Kidney (tissue), 13 donors: ENCODE measurements at regions not wholly inside any gene's neighbourhood (a gene's known extent, or its start where the extent isn't known, plus 50 kb on each side); places are given as distances from the start of the nearest gene placed in this dataset.

Experiments
- DNase-seq, 5 donors: peaks; one replicate each; pipeline ENCODE4 v3.0.0-alpha.2; 2013 to 2020
- FAIRE-seq: peaks from 2 replicates; lab custom pipeline; 2012; peaks lifted over from hg19 to GRCh38; lab: Jason Lieb, UNC
- H3K27ac ChIP-seq, 2 donors: one replicate each; pipeline ENCODE4 v1.7.0; 2013; ENCODE audit warnings: low read depth in 2 of 2, low read length in 2 of 2, inconsistent platforms in 1 of 2
- H3K27me3 ChIP-seq: one replicate; pipeline ENCODE4 v1.7.1; 2013; ENCODE audit warnings: low read length, inconsistent platforms; ENCODE audit not compliant: control insufficient read depth, insufficient read depth
- H3K36me3 ChIP-seq, 3 donors: one replicate each; pipeline versions ENCODE4 v1.7.0 to v1.7.1; 2013; ENCODE audit warnings: low read length in 3 of 3, control low read depth in 1 of 3, inconsistent platforms in 1 of 3; ENCODE audit not compliant: insufficient read depth in 3 of 3, control insufficient read depth in 2 of 3
- H3K4me1 ChIP-seq, 3 donors: one replicate each; pipeline versions ENCODE4 v1.7.0 to v1.7.1; 2013; ENCODE audit warnings: low read length in 3 of 3, inconsistent platforms in 1 of 3, low read depth in 1 of 3; ENCODE audit not compliant: control insufficient read depth in 2 of 3, insufficient read depth in 2 of 3
- H3K4me3 ChIP-seq, 3 donors: one replicate each; pipeline versions ENCODE4 v1.7.0 to v1.8.1; 2013; ENCODE audit warnings: low read length in 3 of 3, control low read depth in 1 of 3, inconsistent platforms in 1 of 3
- H3K9ac ChIP-seq, 3 donors: one replicate each; pipeline versions ENCODE4 v1.7.0 to v1.7.1; 2013; ENCODE audit warnings: low read length in 3 of 3, control low read depth in 1 of 3, inconsistent platforms in 1 of 3
- H3K9me3 ChIP-seq, 3 donors: one replicate each; pipeline versions ENCODE4 v1.7.0 to v1.7.1; 2013; ENCODE audit warnings: low read length in 3 of 3, control low read depth in 1 of 3, inconsistent platforms in 1 of 3; ENCODE audit not compliant: control insufficient read depth in 2 of 3, insufficient read depth in 1 of 3
- intact Hi-C: fragments of 100-400 bp; cut with DNase I; formaldehyde crosslinking; loops from one replicate; pipeline ENCODE4 v1.11.1; 2022
- TF ChIP-seq, protein P1 (sequence below): IDR thresholded peaks from 3 replicates; pipeline ENCODE4 v1.5.1; 2012; ENCODE audit warnings: mild to moderate bottlenecking, moderate library complexity, borderline replicate concordance; ENCODE audit not compliant: insufficient read depth; ENCODE audit errors: extremely low read depth
- donor health status: control.
- donor health status: control.
- donor health status: control.
- donor health status: control.
- donor health status: control.
- donor health status: DM: yes; HTN: yes; CAD: no.
- donor health status: Normal renal cell carcinoma (clear cell type).

GRCh38 chr9:26243726-26244125 lies 565.5 kb upstream of the TUSC1 start:
- Histone ChIP-seq H3K9ac (no peak overlapping the region), H3K4me1 (peaks cover 0 to 4% (median 0%) of the 10 kb centered on the region in 3 donors), H3K27me3 (no peaks in the 10 kb centered on the region), H3K9me3 (no peaks in the 10 kb centered on the region), H3K4me3 (no peak overlapping the region), H3K27ac (no peak overlapping the region), H3K36me3 (no peaks in the 10 kb centered on the region)
- TF ChIP-seq, protein P1, sequence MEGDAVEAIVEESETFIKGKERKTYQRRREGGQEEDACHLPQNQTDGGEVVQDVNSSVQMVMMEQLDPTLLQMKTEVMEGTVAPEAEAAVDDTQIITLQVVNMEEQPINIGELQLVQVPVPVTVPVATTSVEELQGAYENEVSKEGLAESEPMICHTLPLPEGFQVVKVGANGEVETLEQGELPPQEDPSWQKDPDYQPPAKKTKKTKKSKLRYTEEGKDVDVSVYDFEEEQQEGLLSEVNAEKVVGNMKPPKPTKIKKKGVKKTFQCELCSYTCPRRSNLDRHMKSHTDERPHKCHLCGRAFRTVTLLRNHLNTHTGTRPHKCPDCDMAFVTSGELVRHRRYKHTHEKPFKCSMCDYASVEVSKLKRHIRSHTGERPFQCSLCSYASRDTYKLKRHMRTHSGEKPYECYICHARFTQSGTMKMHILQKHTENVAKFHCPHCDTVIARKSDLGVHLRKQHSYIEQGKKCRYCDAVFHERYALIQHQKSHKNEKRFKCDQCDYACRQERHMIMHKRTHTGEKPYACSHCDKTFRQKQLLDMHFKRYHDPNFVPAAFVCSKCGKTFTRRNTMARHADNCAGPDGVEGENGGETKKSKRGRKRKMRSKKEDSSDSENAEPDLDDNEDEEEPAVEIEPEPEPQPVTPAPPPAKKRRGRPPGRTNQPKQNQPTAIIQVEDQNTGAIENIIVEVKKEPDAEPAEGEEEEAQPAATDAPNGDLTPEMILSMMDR = no peak
- no peak for FAIRE-seq
- intact Hi-C loops = no loop called here
- DNase-seq = no peak

- H3K27me3 ChIP-seq = no peaks in the 10 kb centered on the region
- H3K36me3 ChIP-seq = no peaks in the 10 kb centered on the region
- no peak overlapping the region for H3K9ac ChIP-seq
- no peak for FAIRE-seq
- H3K27ac ChIP-seq = no peak overlapping the region
- no peaks in the 10 kb centered on the region for H3K9me3 ChIP-seq
- TF ChIP-seq, protein P1 = no peak
- intact Hi-C loops = no loop called here
- no peak overlapping the region for H3K4me3 ChIP-seq
- no peak for DNase-seq
- H3K4me1 ChIP-seq = peaks cover 0 to 4% (median 0%) of the 10 kb centered on the region in 3 donors
These were observed 564.9 kb upstream of the TUSC1 start for GRCh38 chr9:26243029-26243697.

- no peak for FAIRE-seq
- Histone ChIP-seq H3K27ac (no peak overlapping the region), H3K4me1 (peaks cover 0 to 2% (median 0%) of the 10 kb centered on the region in 3 donors), H3K9ac (no peak overlapping the region), H3K27me3 (no peaks in the 10 kb centered on the region), H3K4me3 (no peak overlapping the region), H3K9me3 (no peaks in the 10 kb centered on the region), H3K36me3 (no peaks in the 10 kb centered on the region)
- intact Hi-C loops = no loop called here
- DNase-seq = no peak
- TF ChIP-seq, protein P1 = no peak
These were observed 561.8 kb upstream of the TUSC1 start for GRCh38 chr9:26240020-26240419.

- H3K4me1 ChIP-seq = no peaks in the 10 kb centered on the region
- H3K4me3 ChIP-seq = no peak overlapping the region
- no peak overlapping the region for H3K9ac ChIP-seq
- FAIRE-seq = no peak
- no peaks in the 10 kb centered on the region for H3K36me3 ChIP-seq
- DNase-seq = no peak
- no peak overlapping the region for H3K27ac ChIP-seq
- H3K9me3 ChIP-seq = no peaks in the 10 kb centered on the region
- intact Hi-C loops = no loop called here
- H3K27me3 ChIP-seq = no peaks in the 10 kb centered on the region
- TF ChIP-seq, protein P1 = no peak
These were observed 559.0 kb upstream of the TUSC1 start for GRCh38 chr9:26237256-26237655.
